Neural cell (in vitro differentiated cells): ENCODE measurements at regions not wholly inside any gene's neighbourhood (a gene's known extent, or its start where the extent isn't known, plus 50 kb on each side); places are given as distances from the start of the nearest gene placed in this dataset.

ENCODE experiments used
- EP300 ChIP-seq: fragments of 450-650 bp; conservative IDR thresholded peaks from 2 replicates; pipeline ENCODE4 v1.6.1; 2014; ENCODE audit warnings: antibody characterized with exemption, mild to moderate bottlenecking, moderate library complexity; ENCODE audit not compliant: poor library complexity, severe bottlenecking
- EZH2 ChIP-seq: fragments of 200-600, 300-800 bp; shearing (Covaris generic), sonication (generic); IDR thresholded peaks from 2 replicates; pipeline ENCODE4 v1.6.1; 2014; ENCODE audit warnings: antibody characterized with exemption, low read length, borderline replicate concordance, mild to moderate bottlenecking; ENCODE audit not compliant: insufficient read depth, poor library complexity, severe bottlenecking
- RAD21 ChIP-seq: fragments of 450-650 bp; conservative IDR thresholded peaks from 2 replicates; pipeline ENCODE4 v1.6.1; 2014; ENCODE audit warnings: antibody characterized with exemption, mild to moderate bottlenecking, moderate library complexity
- SMC3 ChIP-seq: fragments of 450-650 bp; conservative IDR thresholded peaks from 2 replicates; pipeline ENCODE4 v1.6.1; 2014; ENCODE audit warnings: antibody characterized with exemption, mild to moderate bottlenecking, moderate library complexity; ENCODE audit not compliant: poor library complexity
- TAF1 ChIP-seq: IDR thresholded peaks from 2 replicates; pipeline ENCODE4 v1.6.1; 2012; ENCODE audit warnings: low read depth
- TF ChIP-seq, protein P1 (sequence below): fragments of 450-650 bp; IDR thresholded peaks from 2 replicates; pipeline ENCODE4 v1.5.1; 2014; ENCODE audit warnings: antibody characterized with exemption, mild to moderate bottlenecking, moderate library complexity; ENCODE audit not compliant: poor library complexity, severe bottlenecking

DNA sequence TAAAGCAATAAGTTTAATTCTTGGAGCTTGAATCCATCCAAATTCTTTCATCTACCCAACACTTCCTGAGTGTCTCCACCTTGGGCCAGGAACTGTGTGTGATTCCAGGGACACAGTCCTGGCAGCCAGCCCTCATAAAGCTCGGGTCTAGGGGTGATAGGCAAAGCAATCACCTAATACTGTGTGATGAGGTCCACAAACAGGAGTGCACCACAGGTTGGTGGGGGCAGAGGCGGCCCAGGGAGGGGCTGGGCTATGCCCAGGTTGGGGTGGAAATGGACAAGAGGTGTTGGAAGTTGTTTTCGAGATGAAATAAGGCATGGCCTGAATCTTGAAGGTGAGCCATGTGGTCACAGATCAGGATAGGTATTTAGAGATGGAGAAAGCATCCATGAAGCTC is 133.9 kb upstream of the PTCH1 start:
- no peak for TF ChIP-seq EZH2
- no peak for TF ChIP-seq SMC3
- no peak for TF ChIP-seq TAF1
- no peak for TF ChIP-seq EP300
- TF ChIP-seq, protein P1, sequence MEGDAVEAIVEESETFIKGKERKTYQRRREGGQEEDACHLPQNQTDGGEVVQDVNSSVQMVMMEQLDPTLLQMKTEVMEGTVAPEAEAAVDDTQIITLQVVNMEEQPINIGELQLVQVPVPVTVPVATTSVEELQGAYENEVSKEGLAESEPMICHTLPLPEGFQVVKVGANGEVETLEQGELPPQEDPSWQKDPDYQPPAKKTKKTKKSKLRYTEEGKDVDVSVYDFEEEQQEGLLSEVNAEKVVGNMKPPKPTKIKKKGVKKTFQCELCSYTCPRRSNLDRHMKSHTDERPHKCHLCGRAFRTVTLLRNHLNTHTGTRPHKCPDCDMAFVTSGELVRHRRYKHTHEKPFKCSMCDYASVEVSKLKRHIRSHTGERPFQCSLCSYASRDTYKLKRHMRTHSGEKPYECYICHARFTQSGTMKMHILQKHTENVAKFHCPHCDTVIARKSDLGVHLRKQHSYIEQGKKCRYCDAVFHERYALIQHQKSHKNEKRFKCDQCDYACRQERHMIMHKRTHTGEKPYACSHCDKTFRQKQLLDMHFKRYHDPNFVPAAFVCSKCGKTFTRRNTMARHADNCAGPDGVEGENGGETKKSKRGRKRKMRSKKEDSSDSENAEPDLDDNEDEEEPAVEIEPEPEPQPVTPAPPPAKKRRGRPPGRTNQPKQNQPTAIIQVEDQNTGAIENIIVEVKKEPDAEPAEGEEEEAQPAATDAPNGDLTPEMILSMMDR = no peak
- no peak for TF ChIP-seq RAD21
